ENCODE measurements at regions not wholly inside any gene's neighbourhood (a gene's known extent, or its start where the extent isn't known, plus 50 kb on each side); places are given as distances from the start of the nearest gene placed in this dataset.

GRCh38 chr2:173654161-173654895 lies 299.7 kb downstream of the CDCA7 start:
- H3K4me3 ChIP-seq = no peak overlapping the region
- no peaks in the 10 kb centered on the region for H3K4me1 ChIP-seq
- H3K9me3 ChIP-seq = no peaks in the 10 kb centered on the region
- no peaks in the 10 kb centered on the region for H3K27me3 ChIP-seq
- no peak overlapping the region for H3K27ac ChIP-seq
- intact Hi-C loops (cut with DNase I; ENCODE audit: low total_unique reads) = no loop called here
- DNase-seq (ENCODE audit: low spot score in 2 of 2) = no peak
- TF ChIP-seq POLR2AphosphoS5 (IDR thresholded peaks at IDR 0.05) = no peak
- no peak for TF ChIP-seq CTCF (IDR thresholded peaks at IDR 0.05)
- TF ChIP-seq POLR2A (IDR thresholded peaks at IDR 0.05) = no peak
- H3K36me3 ChIP-seq = no peaks in the 10 kb centered on the region

GRCh38 chr2:173654896-173655265 lies 300.2 kb downstream of the CDCA7 start:
- Histone ChIP-seq H3K27ac (no peak overlapping the region), H3K9me3 (no peaks in the 10 kb centered on the region), H3K27me3 (no peaks in the 10 kb centered on the region), H3K4me3 (no peak overlapping the region), H3K4me1 (no peaks in the 10 kb centered on the region), H3K36me3 (no peaks in the 10 kb centered on the region)
- TF ChIP-seq POLR2A (IDR thresholded peaks at IDR 0.05) (no peak), CTCF (IDR thresholded peaks at IDR 0.05) (no peak), POLR2AphosphoS5 (IDR thresholded peaks at IDR 0.05) (no peak)
- intact Hi-C loops (cut with DNase I; ENCODE audit: low total_unique reads) = no loop called here
- DNase-seq (ENCODE audit: low spot score in 2 of 2) = no peak

GRCh38 chr2:173656086-173656485 lies 301.4 kb downstream of the CDCA7 start:
- H3K9me3 ChIP-seq = no peaks in the 10 kb centered on the region
- intact Hi-C loops (cut with DNase I; ENCODE audit: low total_unique reads) = no loop called here
- DNase-seq (ENCODE audit: low spot score in 2 of 2) = no peak
- no peaks in the 10 kb centered on the region for H3K4me1 ChIP-seq
- H3K4me3 ChIP-seq = no peak overlapping the region
- no peak overlapping the region for H3K27ac ChIP-seq
- no peaks in the 10 kb centered on the region for H3K27me3 ChIP-seq
- TF ChIP-seq POLR2A (IDR thresholded peaks at IDR 0.05) (no peak), POLR2AphosphoS5 (IDR thresholded peaks at IDR 0.05) (no peak), CTCF (IDR thresholded peaks at IDR 0.05) (no peak)
- no peaks in the 10 kb centered on the region for H3K36me3 ChIP-seq

- Histone ChIP-seq H3K4me1 (no peaks in the 10 kb centered on the region), H3K27me3 (no peaks in the 10 kb centered on the region), H3K36me3 (no peaks in the 10 kb centered on the region), H3K9me3 (no peaks in the 10 kb centered on the region), H3K27ac (no peak overlapping the region), H3K4me3 (no peak overlapping the region)
- intact Hi-C loops (cut with DNase I; ENCODE audit: low total_unique reads) = no loop called here
- DNase-seq (ENCODE audit: low spot score in 2 of 2) = no peak
- no peak for TF ChIP-seq POLR2A (IDR thresholded peaks at IDR 0.05)
- no peak for TF ChIP-seq POLR2AphosphoS5 (IDR thresholded peaks at IDR 0.05)
- no peak for TF ChIP-seq CTCF (IDR thresholded peaks at IDR 0.05)
Measured at GRCh38 chr2:173657996-173658717, 303.5 kb downstream of the CDCA7 start.

- no peak for DNase-seq (ENCODE audit: low spot score in 2 of 2)
- Histone ChIP-seq H3K9me3 (no peaks in the 10 kb centered on the region), H3K27me3 (no peaks in the 10 kb centered on the region), H3K4me1 (no peaks in the 10 kb centered on the region), H3K4me3 (no peak overlapping the region), H3K36me3 (no peaks in the 10 kb centered on the region), H3K27ac (no peak overlapping the region)
- intact Hi-C loops (cut with DNase I; ENCODE audit: low total_unique reads) = no loop called here
- TF ChIP-seq POLR2A (IDR thresholded peaks at IDR 0.05) (no peak), POLR2AphosphoS5 (IDR thresholded peaks at IDR 0.05) (no peak), CTCF (IDR thresholded peaks at IDR 0.05) (no peak)
Measured at GRCh38 chr2:173658946-173659371, 304.3 kb downstream of the CDCA7 start.
